ENCODE measurements at regions not wholly inside any gene's neighbourhood (a gene's known extent, or its start where the extent isn't known, plus 50 kb on each side); places are given as distances from the start of the nearest gene placed in this dataset.

GRCh38 chr1:87902830-87903229, 574.1 kb downstream of the LMO4 start:
- TF ChIP-seq, protein P1, sequence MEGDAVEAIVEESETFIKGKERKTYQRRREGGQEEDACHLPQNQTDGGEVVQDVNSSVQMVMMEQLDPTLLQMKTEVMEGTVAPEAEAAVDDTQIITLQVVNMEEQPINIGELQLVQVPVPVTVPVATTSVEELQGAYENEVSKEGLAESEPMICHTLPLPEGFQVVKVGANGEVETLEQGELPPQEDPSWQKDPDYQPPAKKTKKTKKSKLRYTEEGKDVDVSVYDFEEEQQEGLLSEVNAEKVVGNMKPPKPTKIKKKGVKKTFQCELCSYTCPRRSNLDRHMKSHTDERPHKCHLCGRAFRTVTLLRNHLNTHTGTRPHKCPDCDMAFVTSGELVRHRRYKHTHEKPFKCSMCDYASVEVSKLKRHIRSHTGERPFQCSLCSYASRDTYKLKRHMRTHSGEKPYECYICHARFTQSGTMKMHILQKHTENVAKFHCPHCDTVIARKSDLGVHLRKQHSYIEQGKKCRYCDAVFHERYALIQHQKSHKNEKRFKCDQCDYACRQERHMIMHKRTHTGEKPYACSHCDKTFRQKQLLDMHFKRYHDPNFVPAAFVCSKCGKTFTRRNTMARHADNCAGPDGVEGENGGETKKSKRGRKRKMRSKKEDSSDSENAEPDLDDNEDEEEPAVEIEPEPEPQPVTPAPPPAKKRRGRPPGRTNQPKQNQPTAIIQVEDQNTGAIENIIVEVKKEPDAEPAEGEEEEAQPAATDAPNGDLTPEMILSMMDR (conservative IDR thresholded peaks at IDR 0.05 in 1 of 2, IDR thresholded peaks at IDR 0.05 in 1 of 2; ENCODE audit: extremely low read depth in 1 of 2, insufficient read depth in 1 of 2, low read depth in 1 of 2, low read length in 2 of 2): no peak
- TF ChIP-seq EZH2 (IDR thresholded peaks at IDR 0.05; ENCODE audit: borderline replicate concordance, low read length): no peak
